Islet of Langerhans (tissue), 1 donor: ENCODE measurements at regions not wholly inside any gene's neighbourhood (a gene's known extent, or its start where the extent isn't known, plus 50 kb on each side); places are given as distances from the start of the nearest gene placed in this dataset.

Experiments
- FAIRE-seq: peaks from one replicate; lab custom pipeline; 2011; peaks lifted over from hg19 to GRCh38; lab: Jason Lieb, UNC

DNA sequence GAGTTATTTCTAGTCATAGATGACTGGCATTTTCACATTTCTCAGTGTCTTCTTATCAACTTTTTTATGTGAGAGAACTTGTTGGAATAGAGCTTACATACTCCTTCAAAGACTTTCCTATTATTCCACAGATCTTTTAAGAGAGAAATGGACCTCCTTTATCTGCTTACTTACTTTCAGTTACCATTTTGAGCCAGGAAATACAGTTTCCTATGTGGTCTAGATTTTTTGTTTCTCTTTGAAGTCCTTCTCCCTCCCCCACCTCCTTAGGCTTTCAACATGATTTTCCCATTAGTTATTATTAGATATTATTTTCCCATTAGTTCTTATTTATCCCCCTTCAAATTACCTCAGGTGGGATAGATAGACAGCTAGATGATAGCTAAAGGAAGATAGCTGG lies 289.1 kb upstream of the ITGA1 start:
- FAIRE-seq, result no peak

DNA sequence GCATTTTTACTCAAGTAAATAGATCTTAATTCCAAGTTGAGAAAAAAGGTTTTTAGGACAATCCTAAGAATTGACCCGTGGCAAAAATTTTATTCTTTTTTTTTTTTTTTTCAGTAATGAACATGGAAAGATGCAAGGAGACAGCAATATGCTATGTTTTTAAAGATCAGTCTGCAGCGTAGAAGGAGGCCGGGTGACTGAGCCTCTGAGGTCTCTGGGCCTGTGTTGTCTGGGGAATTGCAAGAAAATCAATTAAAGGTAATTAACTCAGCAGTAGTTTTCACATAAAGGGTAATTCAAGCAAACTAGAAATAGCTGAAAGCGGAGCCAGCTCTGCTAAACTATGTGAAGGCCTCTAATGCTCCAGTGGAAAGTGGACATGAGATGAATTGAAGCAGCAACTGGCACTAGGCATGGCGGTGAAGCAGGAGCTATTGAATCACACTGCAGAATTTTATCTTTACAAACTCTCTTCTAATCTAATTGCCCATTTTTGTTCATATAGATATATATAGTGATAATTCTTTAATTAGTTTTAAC lies 285.2 kb upstream of the ITGA1 start:
- peak; percentile 43 for FAIRE-seq

DNA sequence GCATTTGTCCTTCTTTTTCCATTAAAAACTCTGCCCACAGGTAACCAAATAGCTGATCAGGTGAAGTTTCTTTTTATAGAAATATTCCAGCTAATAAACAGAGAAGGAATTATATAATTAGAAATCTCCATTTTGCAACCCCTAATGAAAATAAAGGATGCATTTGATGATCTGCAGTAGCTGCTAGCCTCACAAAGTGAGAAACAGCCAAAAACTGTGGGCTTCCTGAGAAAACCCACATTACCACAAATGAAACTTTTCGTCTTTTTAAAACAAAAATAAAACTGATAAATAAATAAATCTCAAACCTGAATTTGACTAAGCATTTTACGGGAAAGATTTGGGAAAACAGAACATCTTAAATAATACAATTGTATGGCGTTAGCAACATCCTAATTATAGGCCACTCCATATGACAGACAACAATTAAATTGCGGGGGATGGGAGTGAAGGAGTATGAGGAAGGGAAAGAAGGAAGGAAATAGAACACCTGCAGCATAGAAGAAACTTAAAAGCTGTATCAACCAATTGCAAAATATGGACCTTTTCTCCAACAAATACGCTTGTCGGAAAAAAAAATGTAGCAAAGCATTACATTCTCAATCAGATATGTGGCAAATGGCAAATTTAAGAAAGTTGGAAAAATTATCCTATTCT lies 283.0 kb upstream of the ITGA1 start:
- no peak for FAIRE-seq

DNA sequence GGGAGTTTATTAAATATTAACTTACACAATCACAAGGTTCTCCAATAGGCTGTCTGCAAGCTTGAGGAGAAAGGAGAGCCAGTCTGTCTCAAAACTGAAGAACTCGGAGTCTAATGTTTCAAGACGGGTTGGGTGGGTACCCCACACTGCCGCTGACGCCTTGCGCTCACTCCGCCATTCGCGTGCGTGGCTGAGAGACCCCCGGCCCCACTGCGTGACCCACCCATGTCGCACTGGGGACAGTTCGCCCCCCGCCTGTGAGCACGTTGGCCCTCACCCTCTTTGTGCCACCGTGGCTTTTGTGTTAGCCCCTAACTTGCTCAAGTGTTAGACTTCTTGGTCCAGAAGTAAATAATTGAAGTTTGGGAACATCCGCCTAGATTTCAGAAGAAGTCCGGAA lies 270.0 kb upstream of the ITGA1 start:
- no peak for FAIRE-seq

DNA sequence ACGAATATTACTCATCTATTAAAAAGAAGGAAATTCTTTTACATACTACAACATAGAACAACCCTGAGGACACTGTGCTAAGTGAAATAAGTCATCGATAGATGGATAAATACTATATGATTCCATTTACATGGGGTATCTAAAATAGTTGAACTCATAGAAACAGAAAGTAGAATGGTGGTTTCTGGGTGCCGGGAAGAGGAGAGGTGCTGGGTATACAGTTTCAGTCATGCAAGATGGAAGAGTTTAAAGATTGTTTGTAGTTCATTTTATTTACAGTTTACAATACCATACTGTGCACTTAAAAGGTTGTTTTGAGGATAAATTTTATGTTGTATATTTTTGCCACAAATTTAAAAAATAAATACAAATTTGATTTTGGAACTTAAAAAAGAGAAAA lies 267.5 kb upstream of the ITGA1 start:
- peak; percentile 82 for FAIRE-seq

DNA sequence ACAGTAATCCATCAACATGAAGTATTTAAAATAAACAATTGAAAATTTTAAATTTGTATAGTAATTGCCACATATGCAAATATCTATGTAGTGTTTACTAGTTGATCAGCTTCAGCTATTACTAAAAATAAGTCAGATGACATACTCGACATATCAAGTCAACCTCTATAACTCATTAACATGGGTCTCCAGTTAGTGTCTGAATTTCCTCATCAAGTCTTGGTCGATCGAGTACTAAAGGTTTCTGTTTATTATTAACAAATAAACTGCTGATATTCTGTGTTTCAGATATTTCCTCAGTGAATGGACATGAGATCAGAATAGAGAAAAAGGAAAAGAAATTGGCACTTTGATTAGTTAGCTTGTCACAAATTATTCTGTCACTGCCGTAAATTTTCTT lies 266.5 kb upstream of the ITGA1 start:
- FAIRE-seq, result no peak

DNA sequence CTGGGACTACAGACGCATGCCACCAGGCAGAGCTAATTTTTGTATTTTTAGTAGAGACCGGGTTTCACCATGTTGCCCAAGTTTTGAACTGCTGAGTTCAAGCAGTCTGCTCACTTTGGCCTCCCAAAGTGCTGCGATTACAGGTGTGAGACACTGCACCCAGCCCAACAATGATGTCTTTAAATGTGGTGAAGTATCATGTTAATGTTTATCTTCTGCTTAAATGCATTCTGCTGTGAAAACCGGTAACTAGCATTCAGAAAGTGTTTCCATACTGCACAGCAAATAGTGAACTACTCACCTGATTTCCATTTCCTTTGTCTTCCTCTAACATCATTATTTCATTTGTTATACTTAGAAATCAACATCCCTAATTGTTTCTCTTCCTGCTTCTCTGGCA lies 264.0 kb upstream of the ITGA1 start:
- FAIRE-seq, result peak; percentile 60

DNA sequence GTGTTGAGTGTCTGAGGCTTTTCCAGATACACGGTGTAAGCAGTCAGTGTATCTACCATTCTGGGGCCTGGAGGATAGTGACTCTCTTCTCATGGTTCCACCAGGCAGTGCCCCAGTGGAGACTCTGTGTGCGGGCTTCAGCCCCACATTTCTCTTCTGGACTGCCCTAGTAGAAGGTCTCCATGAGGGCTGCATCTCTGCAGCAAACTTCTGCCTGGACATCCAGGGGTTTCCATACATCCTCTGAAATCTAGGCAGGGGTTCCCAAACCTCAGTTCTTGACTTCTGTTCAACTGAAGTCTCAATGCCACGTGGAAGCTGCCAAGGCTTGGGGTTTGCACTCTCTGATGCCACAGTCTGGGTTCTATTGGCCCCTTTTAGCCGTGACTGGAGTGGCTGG lies 256.6 kb upstream of the ITGA1 start:
- no peak for FAIRE-seq

DNA sequence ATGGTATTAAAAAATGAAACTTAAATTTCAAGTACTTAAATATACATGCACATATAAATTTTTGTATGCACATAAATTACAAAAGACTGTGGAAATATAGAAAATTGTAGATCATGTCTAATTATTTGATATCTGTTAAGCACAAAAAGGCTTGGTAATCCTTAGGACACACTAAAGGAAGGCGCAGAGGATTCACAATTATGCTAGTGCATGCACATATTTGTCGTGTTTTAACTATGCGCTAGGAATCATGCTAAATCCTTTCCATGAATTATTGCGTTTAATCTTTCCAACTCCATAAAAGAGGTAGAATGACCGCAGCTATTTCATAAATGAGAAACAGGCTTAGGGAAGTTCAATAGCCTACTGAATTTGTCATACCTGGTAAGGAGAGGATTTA lies 244.1 kb upstream of the ITGA1 start:
- FAIRE-seq, result no peak

DNA sequence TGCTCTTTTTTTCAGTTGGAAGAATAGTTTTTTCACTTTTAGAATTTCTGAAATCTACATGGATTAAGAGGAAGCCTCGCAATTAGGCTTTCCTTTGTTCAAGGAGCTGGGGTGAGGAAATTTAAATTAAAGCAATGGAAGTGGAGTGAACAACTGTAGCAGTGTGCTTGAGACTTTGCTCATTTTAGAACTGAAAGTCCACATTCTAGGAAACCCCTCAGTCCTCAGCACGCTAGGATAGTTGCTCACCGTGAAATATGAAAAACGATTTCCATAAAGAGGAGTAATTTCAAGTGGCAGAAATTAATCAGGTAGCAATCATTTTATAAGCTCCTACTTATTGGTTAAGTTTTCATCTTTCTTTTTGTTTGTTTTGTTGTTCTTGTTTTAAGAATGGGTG lies 243.0 kb upstream of the ITGA1 start:
- FAIRE-seq, result no peak

DNA sequence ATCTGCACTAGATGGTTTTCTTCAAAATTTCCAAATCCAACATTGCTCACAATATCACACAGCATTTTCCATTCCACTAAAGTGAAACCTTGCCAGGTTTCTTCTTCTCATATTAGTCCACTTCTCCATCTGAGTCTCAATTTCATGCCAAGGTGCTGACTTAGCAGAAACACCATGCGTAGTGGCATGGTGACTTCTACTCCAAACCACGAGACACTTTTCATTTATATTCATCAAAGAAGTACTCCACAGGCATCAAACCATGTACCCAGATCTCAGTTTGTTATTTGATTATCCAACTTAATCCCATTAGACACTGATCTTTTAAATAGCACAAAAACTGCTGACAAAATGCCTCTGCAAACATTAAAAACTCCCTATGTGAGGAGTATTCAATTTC lies 233.4 kb upstream of the ITGA1 start:
- FAIRE-seq, result no peak

DNA sequence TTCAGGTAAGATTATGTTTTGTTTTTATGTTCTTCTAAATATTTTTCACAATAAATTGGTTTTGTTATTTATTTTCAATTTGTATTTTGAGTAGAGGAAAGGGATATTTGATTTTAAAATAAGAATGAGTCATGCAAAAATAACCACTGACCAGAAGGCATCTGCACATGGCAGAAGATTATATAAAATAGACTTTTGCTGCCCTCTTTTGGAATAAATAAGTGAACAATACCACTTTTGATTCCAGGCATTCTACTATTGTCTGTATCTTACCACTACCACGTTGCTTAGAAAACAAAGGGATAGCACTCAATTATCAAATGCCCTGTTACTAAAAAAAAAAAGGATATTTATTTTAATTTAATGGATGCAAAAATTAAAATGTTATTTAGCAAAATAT lies 227.3 kb upstream of the ITGA1 start:
- FAIRE-seq, result peak; percentile 100

DNA sequence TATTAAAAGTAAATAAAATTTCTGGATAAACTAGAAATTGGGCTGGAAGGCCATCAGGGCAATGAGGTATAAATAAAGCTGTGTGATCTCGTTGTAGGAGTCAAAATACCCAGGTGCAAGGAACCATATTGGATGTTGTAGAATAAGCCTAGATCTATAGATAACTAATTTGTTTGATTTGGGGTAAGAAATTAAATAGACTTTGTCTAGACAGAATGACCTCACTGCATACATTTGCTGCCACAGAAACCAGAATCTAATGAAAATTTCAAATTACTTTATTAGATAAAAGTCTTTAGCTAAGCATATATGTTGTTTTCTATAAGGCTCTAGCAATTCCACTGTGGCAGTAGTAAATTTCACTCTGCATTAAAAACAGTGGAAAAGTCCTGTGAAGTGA lies 225.2 kb upstream of the ITGA1 start:
- peak; percentile 17 for FAIRE-seq

DNA sequence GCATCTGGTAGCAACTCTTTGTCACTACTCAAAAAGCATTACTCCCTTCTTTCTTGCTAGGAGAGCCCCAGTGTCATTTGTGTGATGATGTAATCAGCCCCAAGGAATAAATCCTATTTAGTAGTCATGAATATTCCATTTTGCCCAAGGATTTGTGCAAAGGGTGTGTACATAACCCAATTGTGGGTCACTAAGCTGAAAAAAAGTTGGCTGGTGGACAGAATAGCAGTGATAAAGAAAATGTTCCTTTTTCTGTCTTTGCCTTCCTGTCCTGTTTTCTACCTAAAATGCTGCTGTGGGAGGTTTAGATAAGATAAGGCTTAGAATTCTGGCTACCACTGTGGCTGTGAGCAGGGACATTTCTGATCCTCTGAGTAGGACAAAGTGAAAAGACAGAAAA lies 223.1 kb upstream of the ITGA1 start:
- FAIRE-seq, result no peak

DNA sequence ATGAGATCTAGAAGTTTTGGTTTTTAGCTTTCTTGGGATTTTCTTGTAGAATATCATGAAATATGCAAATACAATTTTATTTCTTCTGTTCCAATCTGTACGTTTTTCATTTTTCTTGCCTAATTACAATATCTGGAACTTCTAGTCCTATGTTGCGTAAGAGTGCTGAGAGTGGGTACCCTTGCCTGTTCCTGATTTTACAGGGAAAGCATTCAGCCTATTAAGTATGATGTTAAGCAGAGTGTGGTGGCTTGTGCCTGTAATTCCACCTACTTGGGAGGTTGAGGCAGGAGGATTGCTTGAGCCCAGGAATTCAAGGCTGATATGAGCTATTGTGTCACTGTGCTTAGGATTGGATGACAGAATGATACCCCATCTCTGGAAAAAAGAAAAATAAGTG lies 210.2 kb upstream of the ITGA1 start:
- no peak for FAIRE-seq

DNA sequence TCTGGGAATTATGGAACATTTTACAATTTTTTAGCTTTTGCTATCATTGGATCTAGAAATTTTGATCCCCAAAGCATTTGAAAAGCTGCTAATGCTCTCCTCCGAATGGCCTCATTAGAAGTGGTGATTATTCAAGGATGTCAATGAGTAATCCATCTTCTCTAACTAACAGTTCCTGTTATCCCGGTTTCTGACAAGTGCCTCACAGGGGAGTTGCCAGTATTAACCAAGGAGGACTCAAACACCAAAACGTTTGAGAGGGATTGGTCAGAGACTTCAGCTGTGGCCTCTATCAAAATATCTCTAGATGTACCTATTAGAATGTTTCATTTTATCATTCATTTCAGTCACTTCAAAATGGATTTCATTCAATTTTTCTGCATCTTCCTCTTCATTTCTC lies 208.3 kb upstream of the ITGA1 start:
- no peak for FAIRE-seq

DNA sequence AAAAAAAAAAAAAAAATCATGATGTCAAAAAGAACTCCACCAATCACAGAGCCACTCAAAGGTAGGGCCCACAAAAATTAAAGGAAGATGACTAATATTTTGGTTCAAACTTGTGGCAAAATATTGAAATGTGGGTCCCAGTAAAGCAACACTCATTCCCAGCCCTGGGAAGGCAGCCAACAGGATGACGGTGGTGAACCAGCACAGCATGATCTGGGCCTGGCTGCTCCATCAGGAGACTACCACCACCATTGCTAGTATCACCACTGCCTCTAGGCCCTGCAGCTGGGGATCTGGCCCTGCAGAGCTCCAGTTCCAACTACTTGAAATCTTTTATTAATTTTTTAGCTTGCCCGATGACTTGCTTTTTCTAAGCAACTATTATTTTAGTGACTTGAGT lies 206.8 kb upstream of the ITGA1 start:
- no peak for FAIRE-seq

DNA sequence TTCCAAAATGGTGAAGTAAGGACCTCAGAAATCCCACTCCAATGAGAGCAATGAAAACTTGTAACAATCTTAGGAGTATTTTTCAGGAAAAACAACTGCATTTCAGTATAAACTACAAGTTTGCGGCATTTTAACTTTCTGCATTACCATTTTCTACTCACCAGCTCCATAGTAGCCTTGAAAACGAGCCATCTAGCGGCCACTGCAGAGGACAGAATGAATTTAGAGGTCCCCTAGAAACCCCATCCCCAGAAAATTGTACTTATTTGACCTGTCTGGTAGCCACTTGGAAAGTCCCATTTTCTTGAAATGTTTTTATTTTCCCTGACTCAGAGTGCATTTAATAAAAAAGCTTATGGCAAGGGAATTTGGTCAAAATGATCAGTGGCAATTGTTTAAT lies 205.4 kb upstream of the ITGA1 start:
- FAIRE-seq, result no peak

DNA sequence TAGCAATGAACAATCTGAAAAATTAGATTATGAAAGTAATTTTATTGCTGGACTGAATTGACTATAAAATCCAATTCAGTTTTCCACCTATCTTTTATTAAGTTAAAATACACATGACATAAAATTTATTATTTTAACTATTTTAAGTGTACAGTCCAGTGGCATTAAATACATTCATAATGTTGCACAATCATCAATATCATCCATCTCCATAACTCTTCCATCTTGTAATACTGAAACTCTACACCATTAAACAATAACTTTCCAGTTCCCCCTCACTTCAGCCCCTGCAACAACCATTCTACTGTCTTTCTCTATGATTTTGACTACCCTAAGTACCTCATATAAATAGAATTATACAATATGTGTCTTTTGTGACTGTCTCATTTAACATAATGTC lies 200.6 kb upstream of the ITGA1 start:
- no peak for FAIRE-seq

DNA sequence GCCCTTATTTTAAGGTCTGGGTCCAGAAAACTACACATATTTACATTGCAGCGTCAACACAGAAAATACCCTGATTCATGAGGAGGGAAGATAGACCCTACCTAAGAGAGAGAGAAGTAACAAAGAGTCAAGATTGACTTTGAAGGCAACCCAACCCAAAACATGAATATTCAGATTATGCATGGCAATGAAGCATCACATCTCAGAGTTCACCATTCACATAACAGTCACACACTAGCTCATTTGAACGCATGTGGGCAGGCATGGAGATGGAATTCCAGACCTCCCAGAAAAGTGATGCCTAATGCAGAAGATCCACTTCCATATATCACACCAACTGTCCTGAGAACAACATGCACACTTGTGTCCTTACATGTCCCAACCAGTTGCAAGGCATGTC lies 190.1 kb upstream of the ITGA1 start:
- FAIRE-seq, result no peak

DNA sequence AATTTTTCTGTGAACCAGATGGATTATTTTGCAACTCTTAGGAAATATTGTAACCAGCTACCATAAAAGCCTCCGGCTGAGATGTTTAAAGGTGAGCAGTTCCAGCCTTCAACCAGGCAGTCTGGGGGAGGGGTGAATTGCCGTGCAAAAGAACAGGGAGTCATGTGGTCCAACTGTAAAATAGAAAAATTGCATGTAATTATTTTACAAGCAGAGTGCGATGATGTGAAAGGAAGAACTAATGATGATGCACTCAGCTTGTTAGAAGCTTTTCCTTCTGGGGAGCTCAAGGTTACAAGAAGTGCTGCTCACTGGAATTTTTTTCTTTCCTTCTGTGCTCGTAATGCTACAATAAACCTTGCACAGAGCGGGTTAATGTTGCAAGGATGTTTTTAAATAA lies 188.7 kb upstream of the ITGA1 start:
- no peak for FAIRE-seq

DNA sequence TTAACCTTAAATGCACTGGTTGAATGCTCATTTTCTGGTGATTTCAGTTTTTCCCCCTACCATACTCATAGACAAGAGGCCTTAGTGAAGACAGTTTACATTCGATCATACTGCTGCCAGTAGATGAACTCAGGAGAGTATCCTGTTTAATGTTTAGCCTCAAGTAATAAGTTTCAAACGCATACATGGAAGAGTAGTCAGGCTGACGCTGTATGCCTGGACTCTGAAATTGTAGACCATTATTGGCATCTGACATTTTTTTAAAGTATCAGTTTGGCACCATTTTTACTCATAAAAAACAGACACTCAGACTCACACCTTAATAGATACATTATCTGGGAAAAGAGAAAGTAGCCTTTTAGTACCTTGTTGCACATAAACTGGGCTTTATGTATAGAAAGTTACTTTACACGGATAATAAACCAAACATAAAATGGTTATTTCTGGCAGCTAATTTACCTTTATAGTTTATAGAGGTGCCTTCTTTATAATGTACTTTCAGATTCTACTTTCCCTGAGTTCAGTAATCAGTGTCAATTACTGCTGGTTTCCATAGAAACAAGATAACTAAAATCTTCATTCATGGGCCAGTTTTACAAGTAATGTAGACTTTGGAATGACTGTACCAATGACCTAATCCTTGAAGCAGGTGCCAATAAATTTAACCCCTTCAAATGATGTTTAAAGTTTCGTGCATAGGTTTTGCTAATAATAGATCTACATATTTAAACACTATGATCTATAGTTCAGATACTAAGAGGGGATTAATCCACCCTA lies 183.8 kb upstream of the ITGA1 start:
- no peak for FAIRE-seq

DNA sequence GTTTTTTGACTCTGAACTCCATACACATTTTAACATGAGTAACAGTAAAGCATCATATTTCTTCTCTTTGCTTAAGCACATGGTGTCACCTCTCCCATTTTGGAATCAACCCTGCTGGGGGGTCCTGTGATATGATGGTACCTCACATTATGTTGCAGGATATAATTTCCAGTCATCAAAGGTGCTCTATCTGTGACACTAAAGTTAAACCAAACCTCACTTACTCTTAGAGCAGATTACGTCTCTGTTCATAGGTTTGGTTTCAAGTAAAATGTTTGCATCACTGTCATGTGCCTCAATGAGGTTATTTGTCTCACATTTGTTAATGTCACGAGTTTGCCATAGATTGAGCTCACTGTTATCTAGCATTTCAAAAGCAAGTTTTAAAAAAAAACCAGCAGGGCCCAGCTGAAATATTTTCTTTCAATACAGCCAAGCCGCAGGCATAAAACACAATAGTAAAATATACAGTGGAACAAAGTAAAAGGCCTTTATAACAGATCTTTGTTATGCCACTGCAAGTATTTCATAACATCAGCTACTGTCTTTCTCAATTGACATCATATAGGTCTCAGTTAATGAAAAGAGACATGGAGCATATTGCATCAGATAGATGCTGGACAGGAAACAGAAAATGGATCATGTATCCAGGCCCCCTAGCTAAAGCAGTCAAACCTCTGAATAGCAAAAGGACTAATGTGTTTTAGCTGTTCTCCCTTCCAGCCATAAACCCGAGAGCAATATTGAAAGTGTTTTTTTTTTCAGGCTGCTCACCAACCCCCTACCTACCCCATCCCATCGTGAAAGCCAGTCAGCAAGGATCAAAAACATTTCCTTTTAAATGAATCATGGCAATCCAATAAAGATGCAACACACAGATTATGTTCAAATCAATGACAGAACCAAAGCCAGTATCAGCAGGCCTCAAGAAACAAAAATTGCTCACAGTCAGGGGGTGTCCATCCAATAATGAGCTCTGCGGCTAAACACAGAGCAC lies 182.1 kb upstream of the ITGA1 start:
- FAIRE-seq, result no peak
